ENCODE measurements at regions not wholly inside any gene's neighbourhood (a gene's known extent, or its start where the extent isn't known, plus 50 kb on each side); places are given as distances from the start of the nearest gene placed in this dataset.

DNA sequence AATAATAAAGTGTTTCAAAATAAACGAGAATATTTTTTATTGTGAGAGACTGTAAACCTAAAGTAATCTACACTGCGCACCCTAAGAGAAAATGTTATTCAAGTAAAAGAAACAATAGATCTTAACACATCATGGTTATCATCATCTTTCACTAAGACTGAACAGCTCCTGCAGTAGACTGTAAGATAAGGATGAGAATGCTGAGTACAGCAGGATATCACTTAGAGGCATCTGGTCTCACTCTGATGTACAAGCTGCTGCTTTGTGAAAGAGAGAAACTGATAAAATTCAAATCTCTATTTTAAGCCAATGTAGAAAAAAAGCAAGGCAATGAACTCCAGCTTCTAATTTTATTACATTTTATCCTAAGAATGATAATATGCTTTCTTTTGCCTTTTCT is 261.7 kb upstream of the HTR2A start:
- TF ChIP-seq GATA2 (IDR thresholded peaks at IDR 0.05; ENCODE audit: low read depth, low read length) (peak; percentile 46; the same call in 1 of the 2 replicates), GATA3 (IDR thresholded peaks at IDR 0.05; ENCODE audit: low read depth, low read length) (peak; percentile 58; the same call in 1 of the 2 replicates)
